H9 (cell line): ENCODE measurements at regions not wholly inside any gene's neighbourhood (a gene's known extent, or its start where the extent isn't known, plus 50 kb on each side); places are given as distances from the start of the nearest gene placed in this dataset.

Experiments used
- DNase-seq: peaks from one replicate; pipeline ENCODE4 v3.0.0-alpha.2; 2017
- H2AFZ ChIP-seq: one replicate; pipeline ENCODE4 v1.6.1; 2013; ENCODE audit warnings: mild to moderate bottlenecking, low read length, control low read depth, moderate library complexity
- H2AK5ac ChIP-seq: 2 replicates; pipeline ENCODE4 v1.6.1; 2013; ENCODE audit warnings: low read length, control low read depth, mixed read lengths; ENCODE audit not compliant: insufficient read length
- H2BK120ac ChIP-seq: one replicate; pipeline ENCODE4 v1.6.1; 2013; ENCODE audit warnings: low read depth, mild to moderate bottlenecking, low read length, control low read depth, inconsistent platforms; ENCODE audit not compliant: poor library complexity, severe bottlenecking
- H2BK12ac ChIP-seq: 2 replicates; pipeline ENCODE4 v1.6.1; 2013; ENCODE audit warnings: low read length, control low read depth, mixed read lengths, low read depth; ENCODE audit not compliant: insufficient read length
- H2BK15ac ChIP-seq: 2 replicates; pipeline ENCODE4 v1.6.1; 2013; ENCODE audit warnings: low read depth, low read length, control low read depth
- H2BK20ac ChIP-seq: one replicate; pipeline ENCODE4 v1.6.1; 2013; ENCODE audit warnings: low read depth, mild to moderate bottlenecking, low read length, control low read depth, inconsistent platforms; ENCODE audit not compliant: poor library complexity, severe bottlenecking
- H2BK5ac ChIP-seq: 2 replicates; pipeline ENCODE4 v1.6.1; 2013; ENCODE audit warnings: low read length, control low read depth, mixed read lengths; ENCODE audit not compliant: insufficient read length
- H3K14ac ChIP-seq: 2 replicates; pipeline ENCODE4 v1.6.1; 2013; ENCODE audit warnings: low read length, control low read depth; ENCODE audit not compliant: insufficient read depth
- H3K18ac ChIP-seq: 2 replicates; pipeline ENCODE4 v1.6.1; 2013; ENCODE audit warnings: low read depth, mild to moderate bottlenecking, mixed read lengths, low read length, control low read depth; ENCODE audit not compliant: insufficient read length
- H3K23ac ChIP-seq: 2 replicates; pipeline ENCODE4 v1.6.1; 2013; ENCODE audit warnings: low read length, control low read depth, mixed read lengths, low read depth; ENCODE audit not compliant: insufficient read length
- H3K23me2 ChIP-seq: 2 replicates; pipeline ENCODE4 v1.6.1; 2013; ENCODE audit warnings: low read depth, mild to moderate bottlenecking, mixed read lengths, low read length, control low read depth; ENCODE audit not compliant: insufficient read length, poor library complexity, severe bottlenecking
- H3K27ac ChIP-seq: 2 replicates; pipeline ENCODE4 v1.5.1; 2013; ENCODE audit warnings: low read length, control low read depth, mixed read lengths, low read depth; ENCODE audit not compliant: insufficient read length
- H3K27me3 ChIP-seq: 2 replicates; pipeline ENCODE4 v1.6.1; 2013; ENCODE audit warnings: low read length, control low read depth, inconsistent platforms; ENCODE audit not compliant: insufficient read depth
- H3K4ac ChIP-seq: 2 replicates; pipeline ENCODE4 v1.6.1; 2013; ENCODE audit warnings: low read depth, mild to moderate bottlenecking, control low read depth, inconsistent platforms, low read length, moderate library complexity
- H3K4me1 ChIP-seq: 2 replicates; pipeline ENCODE4 v1.6.1; 2013; ENCODE audit warnings: low read length, control low read depth, inconsistent platforms; ENCODE audit not compliant: insufficient read depth
- H3K4me2 ChIP-seq: 2 replicates; pipeline ENCODE4 v1.6.1; 2013; ENCODE audit warnings: low read length, control low read depth, mixed read lengths; ENCODE audit not compliant: insufficient read length, insufficient read depth
- H3K56ac ChIP-seq: 2 replicates; pipeline ENCODE4 v1.6.1; 2013; ENCODE audit warnings: low read depth, mild to moderate bottlenecking, mixed read lengths, low read length, control low read depth; ENCODE audit not compliant: insufficient read length
- H3K79me1 ChIP-seq: 2 replicates; pipeline ENCODE4 v1.6.1; 2013; ENCODE audit warnings: low read depth, mild to moderate bottlenecking, moderate library complexity, low read length, control low read depth, inconsistent platforms; ENCODE audit not compliant: insufficient read depth, poor library complexity, severe bottlenecking
- H3K79me2 ChIP-seq: 2 replicates; pipeline ENCODE4 v1.6.1; 2013; ENCODE audit warnings: low read length, control low read depth, inconsistent platforms; ENCODE audit not compliant: insufficient read depth
- H3K9ac ChIP-seq: 2 replicates; pipeline ENCODE4 v1.6.1; 2013; ENCODE audit warnings: low read length, control low read depth, mixed read lengths; ENCODE audit not compliant: insufficient read length; ENCODE audit errors: extremely low read depth
- H3K9me3 ChIP-seq: one replicate; pipeline ENCODE4 v1.6.1; 2013; ENCODE audit warnings: low read depth, low read length, inconsistent platforms; ENCODE audit not compliant: control insufficient read depth
- H3T11ph ChIP-seq: one replicate; pipeline ENCODE4 v1.6.1; 2013; ENCODE audit warnings: mild to moderate bottlenecking, low read length, control low read depth, inconsistent platforms
- H4K20me1 ChIP-seq: one replicate; pipeline ENCODE4 v1.6.1; 2013; ENCODE audit not compliant: control insufficient read depth, insufficient read length, insufficient read depth
- H4K5ac ChIP-seq: 2 replicates; pipeline ENCODE4 v1.6.1; 2013; ENCODE audit warnings: low read depth, mild to moderate bottlenecking, mixed read lengths, low read length, control low read depth; ENCODE audit not compliant: insufficient read length
- H4K8ac ChIP-seq: replicated peaks from 2 replicates; pipeline ENCODE4 v1.6.1; 2013; ENCODE audit warnings: low read length, control low read depth, mixed read lengths, low read depth; ENCODE audit not compliant: insufficient read length
- H4K91ac ChIP-seq: 2 replicates; pipeline ENCODE4 v1.6.1; 2013; ENCODE audit warnings: low read depth, mild to moderate bottlenecking, moderate library complexity, mixed read lengths, low read length, control low read depth; ENCODE audit not compliant: insufficient read length
- H3K27ac Mint-ChIP-seq, 3 experiments: 2 replicates in 2 of 3; 3 replicates in 1 of 3; pipeline ENCODE4 v1.8.0; 2020 to 2021; ENCODE audit warnings: mixed read lengths in 3 of 3, mild to moderate bottlenecking in 1 of 3, moderate library complexity in 1 of 3
- H3K27me3 Mint-ChIP-seq: 2 replicates; pipeline ENCODE4 v1.8.0; 2021; ENCODE audit warnings: low read depth, mild to moderate bottlenecking, moderate library complexity, mixed read lengths
- H3K36me3 Mint-ChIP-seq, 3 experiments: 2 replicates in 2 of 3; 3 replicates in 1 of 3; pipeline ENCODE4 v1.8.0; 2020 to 2021; ENCODE audit warnings: low read depth in 3 of 3, mixed read lengths in 3 of 3; ENCODE audit not compliant: insufficient read depth in 1 of 3
- H3K4me1 Mint-ChIP-seq, 2 experiments: 2 replicates each; pipeline ENCODE4 v1.8.0; 2020; ENCODE audit warnings: mixed read lengths in 2 of 2
- H3K4me3 Mint-ChIP-seq, 2 experiments: 2 replicates in 1 of 2; 3 replicates in 1 of 2; pipeline ENCODE4 v1.8.0; 2020 to 2021; ENCODE audit warnings: mild to moderate bottlenecking in 2 of 2, mixed read lengths in 2 of 2, moderate library complexity in 1 of 2
- H3K9me3 Mint-ChIP-seq, 2 experiments: 2 replicates in 1 of 2; 3 replicates in 1 of 2; pipeline ENCODE4 v1.8.0; 2020; ENCODE audit warnings: mild to moderate bottlenecking in 2 of 2, mixed read lengths in 2 of 2, moderate library complexity in 1 of 2
- CTCF ChIP-seq: fragments of 200-600 bp; sonication (generic); conservative IDR thresholded peaks from 3 replicates; pipeline ENCODE4 v1.8.0; 2021; ENCODE audit warnings: antibody characterized with exemption, mild to moderate bottlenecking
- WGBS: extraction: QIAGEN DNeasy Blood & Tissue Kit; methylation state at CpG from one replicate; pipeline ENCODE4 v1.1.7; 2013; ENCODE audit warnings: missing lambda C conversion rate, low lambda C conversion rate, mixed read lengths; ENCODE audit not compliant: insufficient read length; ENCODE audit errors: extremely low coverage; 5-methylcytosine and 5-hydroxymethylcytosine counted together

GRCh38 chr15:39447881-39448280 lies 133.0 kb upstream of the THBS1 start:
- Histone ChIP-seq H3K23me2 (no peaks in the 10 kb centered on the region), H2BK12ac (no peak overlapping the region), H3K4me1 (no peaks in the 10 kb centered on the region), H3T11ph (no peak overlapping the region), H2AFZ (no peak overlapping the region), H2BK15ac (no peak overlapping the region), H4K91ac (no peak overlapping the region), H3K18ac (no peak overlapping the region), H3K79me2 (no peaks in the 10 kb centered on the region), H4K8ac (no peak overlapping the region), H3K9ac (no peak overlapping the region), H3K56ac (no peak overlapping the region), H2AK5ac (no peak overlapping the region), H2BK120ac (no peak overlapping the region), H3K27ac (no peak overlapping the region), H4K20me1 (no peaks in the 10 kb centered on the region), H3K9me3 (no peaks in the 10 kb centered on the region), H3K4ac (no peak overlapping the region), H3K27me3 (no peaks in the 10 kb centered on the region), H3K79me1 (no peaks in the 10 kb centered on the region), H2BK5ac (no peak overlapping the region), H3K14ac (no peak overlapping the region), H3K23ac (no peak overlapping the region), H3K4me2 (no peak overlapping the region), H2BK20ac (no peak overlapping the region), H4K5ac (no peak overlapping the region)
- DNase-seq: no peak
- Mint-ChIP-seq H3K27me3 (peaks cover 3% of the 10 kb centered on the region; the same call in 1 of the 2 replicates), H3K9me3 (peaks cover 15% of the 10 kb centered on the region in 2 experiments), H3K36me3 (peaks cover 0 to 15% (median 5%) of the 10 kb centered on the region in 3 experiments; a peak in 4 of 7 replicates), H3K4me3 (no peak overlapping the region), H3K4me1 (peaks cover 14 to 17% of the 10 kb centered on the region in 2 experiments), H3K27ac (peak overlapping the region in 1 of 3 experiments; percentile 73; a peak in 1 of 7 replicates)
- no CpG with 5 or more reads among the region's 4 CpGs for WGBS
- TF ChIP-seq CTCF: no peak
